WI38 (cell line): ENCODE measurements at regions not wholly inside any gene's neighbourhood (a gene's known extent, or its start where the extent isn't known, plus 50 kb on each side); places are given as distances from the start of the nearest gene placed in this dataset.
"Not testable (repeated sequence)": the region's sequence is repeated elsewhere in the genome, so short reads cannot be mapped to it uniquely, and the experiment has no call there.

Source experiments
- H3K4me3 ChIP-seq: 2 replicates; pipeline ENCODE4 v1.5.1; 2011; ENCODE audit warnings: low read depth, mild to moderate bottlenecking, control low read depth, low read length
- TF ChIP-seq, protein P1 (sequence below): IDR thresholded peaks from 2 replicates; pipeline ENCODE4 v1.5.1; 2012; ENCODE audit warnings: low read depth, mild to moderate bottlenecking, control low read depth, low read length

GRCh38 chr4:106527316-106527715, 158.7 kb upstream of the GIMD1 start:
- TF ChIP-seq, protein P1, sequence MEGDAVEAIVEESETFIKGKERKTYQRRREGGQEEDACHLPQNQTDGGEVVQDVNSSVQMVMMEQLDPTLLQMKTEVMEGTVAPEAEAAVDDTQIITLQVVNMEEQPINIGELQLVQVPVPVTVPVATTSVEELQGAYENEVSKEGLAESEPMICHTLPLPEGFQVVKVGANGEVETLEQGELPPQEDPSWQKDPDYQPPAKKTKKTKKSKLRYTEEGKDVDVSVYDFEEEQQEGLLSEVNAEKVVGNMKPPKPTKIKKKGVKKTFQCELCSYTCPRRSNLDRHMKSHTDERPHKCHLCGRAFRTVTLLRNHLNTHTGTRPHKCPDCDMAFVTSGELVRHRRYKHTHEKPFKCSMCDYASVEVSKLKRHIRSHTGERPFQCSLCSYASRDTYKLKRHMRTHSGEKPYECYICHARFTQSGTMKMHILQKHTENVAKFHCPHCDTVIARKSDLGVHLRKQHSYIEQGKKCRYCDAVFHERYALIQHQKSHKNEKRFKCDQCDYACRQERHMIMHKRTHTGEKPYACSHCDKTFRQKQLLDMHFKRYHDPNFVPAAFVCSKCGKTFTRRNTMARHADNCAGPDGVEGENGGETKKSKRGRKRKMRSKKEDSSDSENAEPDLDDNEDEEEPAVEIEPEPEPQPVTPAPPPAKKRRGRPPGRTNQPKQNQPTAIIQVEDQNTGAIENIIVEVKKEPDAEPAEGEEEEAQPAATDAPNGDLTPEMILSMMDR = no peak
- H3K4me3 ChIP-seq = no peak overlapping the region

GRCh38 chr4:106525425-106525824, 156.8 kb upstream of the GIMD1 start:
- H3K4me3 ChIP-seq = peak overlapping the region; percentile 40

DNA sequence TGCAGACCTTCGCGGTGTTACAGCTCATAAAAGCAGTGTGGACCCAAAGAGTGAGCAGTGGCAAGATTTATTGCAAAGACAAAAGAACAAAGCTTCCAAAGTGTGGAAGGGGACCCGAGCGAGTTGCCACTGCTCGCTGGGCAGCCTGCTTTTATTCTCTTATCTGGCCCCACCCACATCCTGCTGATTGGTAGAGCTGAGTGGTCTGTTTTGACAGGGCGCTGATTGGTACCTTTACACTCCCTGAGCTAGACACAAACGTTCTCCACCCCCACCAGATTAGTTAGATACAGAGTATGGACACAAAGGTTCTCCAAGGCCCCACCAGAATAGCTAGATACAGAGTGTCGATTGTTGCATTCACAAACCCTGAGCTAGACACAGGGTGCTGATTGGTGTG, 156.2 kb upstream of the GIMD1 start:
- H3K4me3 ChIP-seq = not testable (repeated sequence)

DNA sequence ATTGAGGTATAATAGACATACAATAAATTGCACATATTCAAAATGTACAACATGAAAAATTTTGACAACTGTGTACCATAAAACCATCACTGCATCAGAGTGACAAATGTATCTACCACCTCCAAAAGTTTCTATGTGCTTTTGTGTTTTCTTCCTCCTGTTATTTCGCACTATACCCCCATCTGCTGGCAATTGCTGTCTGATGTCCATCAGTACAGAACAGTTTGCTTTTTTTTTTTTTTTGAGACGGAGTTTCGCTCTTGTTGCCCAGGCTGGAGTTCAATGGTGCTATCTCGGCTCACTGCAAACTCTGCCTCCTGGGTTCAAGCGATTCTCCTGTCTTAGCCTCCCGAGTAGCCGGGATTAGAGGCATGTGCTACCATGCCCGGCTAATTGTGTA, 154.3 kb upstream of the GIMD1 start:
- H3K4me3 ChIP-seq = no peak overlapping the region
- TF ChIP-seq, protein P1 = no peak

- TF ChIP-seq, protein P1 = no peak
- no peak overlapping the region for H3K4me3 ChIP-seq
Measured at GRCh38 chr4:106512706-106513105, 144.1 kb upstream of the GIMD1 start.

GRCh38 chr4:106507440-106507839, 138.9 kb upstream of the GIMD1 start:
- TF ChIP-seq, protein P1 = no peak
- no peak overlapping the region for H3K4me3 ChIP-seq

DNA sequence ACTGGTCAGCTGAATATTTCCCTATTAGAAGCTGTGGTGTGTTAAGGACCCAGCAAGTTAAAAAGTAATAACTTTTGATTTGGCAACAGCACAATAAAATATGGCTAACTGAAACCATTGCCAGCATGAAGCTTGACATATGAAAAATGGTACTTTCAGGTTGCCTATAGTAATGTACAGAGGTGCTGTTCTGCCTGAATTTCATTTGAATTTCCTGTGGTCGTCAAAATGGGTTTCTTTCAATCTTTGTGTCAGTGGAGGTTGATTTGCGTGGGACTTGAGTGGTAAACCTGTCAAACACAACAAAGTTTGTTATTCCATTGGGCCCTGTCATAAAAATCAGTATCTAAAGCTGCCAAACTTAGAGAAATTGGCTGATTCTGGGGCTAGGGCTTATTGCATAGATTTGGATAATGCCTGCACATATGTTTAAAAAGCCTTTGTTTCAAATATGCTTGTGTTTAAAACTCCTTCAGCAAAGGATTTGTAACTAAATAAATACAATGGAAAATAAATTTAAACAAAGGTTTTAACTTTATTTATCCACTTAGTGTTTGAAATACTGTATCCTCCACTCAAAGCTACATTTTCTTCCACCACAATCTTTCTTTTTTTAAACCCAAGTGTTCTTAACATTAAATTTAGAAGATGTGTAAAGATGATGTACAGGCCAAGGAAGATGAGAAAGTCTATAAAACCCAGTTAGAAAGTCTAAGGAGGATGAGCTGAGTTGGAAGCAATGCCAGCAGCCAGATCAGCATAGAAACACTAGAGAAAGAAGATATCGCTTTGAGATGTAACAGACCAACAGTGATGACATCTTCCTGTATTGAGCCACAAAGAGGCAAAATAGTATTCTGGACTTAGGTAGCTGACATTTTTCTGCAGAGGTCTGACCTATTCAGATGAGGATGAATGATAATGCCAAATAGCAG, 134.8 kb upstream of the GIMD1 start:
- TF ChIP-seq, protein P1 = no peak
- H3K4me3 ChIP-seq = no peak overlapping the region

DNA sequence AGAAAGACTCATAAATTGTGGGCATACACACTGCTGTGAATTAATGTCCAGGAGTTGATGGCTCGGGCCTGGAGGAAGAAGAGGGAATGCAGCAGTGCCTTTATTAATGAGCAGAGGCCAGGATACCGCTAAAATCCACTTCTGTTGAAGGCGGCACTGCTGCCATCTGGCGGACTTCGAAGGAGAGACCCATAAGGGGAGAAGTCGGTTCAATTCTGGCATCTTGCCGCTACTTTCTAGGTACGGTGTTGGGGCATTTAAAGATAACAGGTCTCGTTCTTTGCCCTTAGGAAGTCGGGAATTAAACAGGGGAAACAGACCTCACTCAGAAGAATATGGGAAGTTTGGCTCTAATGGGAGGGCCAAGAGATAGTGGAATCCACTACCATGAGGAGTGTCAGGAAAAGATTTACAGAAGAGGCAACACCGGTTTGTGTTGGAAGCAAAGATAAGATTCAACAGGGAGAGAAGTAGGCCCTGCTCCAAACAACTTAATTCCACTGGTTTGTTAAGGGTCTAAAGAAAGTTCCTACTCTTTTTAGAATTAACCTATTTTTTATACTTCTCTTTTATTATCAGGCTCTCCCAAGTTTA, 133.6 kb upstream of the GIMD1 start:
- TF ChIP-seq, protein P1 = peak; percentile 70

More for the DNA sequence above, 133.6 kb upstream of the GIMD1 start:
- H3K4me3 ChIP-seq = no peak overlapping the region
